ENCODE measurements at regions not wholly inside any gene's neighbourhood (a gene's known extent, or its start where the extent isn't known, plus 50 kb on each side); places are given as distances from the start of the nearest gene placed in this dataset.
A peak's percentile ranks its signal among the peaks of the same experiment; 100 is the strongest.

DNA sequence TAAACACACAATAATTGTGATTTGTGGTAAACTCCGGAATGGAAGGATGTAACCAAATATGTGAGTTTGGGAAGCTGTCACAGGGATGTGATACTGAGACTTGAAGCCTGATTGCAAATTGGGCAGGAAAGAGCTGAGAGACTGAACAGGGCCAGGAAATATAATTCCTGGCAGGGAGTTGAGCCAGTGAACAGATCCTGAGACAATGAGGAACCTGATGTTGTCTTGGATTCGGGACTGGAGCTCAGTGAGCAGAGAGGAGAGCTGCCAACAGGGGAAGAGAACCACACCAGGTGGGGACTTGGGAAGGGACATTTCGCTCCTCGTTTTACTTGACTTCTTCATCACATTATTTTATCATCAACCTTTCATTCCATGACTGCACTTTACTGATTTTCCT lies 386.0 kb downstream of the TLL1 start:
- no peak overlapping the region for H3K27ac ChIP-seq
- no peaks in the 10 kb centered on the region for H3K36me3 ChIP-seq
- ATAC-seq (no peak), DNase-seq (no peak)
- H3K4me1 ChIP-seq, result no peaks in the 10 kb centered on the region
- intact Hi-C loops (cut with DNase I), result no loop called here
- H3K9me3 ChIP-seq, result no peaks in the 10 kb centered on the region
- H3K27me3 ChIP-seq, result no peaks in the 10 kb centered on the region
- TF ChIP-seq, protein P1, sequence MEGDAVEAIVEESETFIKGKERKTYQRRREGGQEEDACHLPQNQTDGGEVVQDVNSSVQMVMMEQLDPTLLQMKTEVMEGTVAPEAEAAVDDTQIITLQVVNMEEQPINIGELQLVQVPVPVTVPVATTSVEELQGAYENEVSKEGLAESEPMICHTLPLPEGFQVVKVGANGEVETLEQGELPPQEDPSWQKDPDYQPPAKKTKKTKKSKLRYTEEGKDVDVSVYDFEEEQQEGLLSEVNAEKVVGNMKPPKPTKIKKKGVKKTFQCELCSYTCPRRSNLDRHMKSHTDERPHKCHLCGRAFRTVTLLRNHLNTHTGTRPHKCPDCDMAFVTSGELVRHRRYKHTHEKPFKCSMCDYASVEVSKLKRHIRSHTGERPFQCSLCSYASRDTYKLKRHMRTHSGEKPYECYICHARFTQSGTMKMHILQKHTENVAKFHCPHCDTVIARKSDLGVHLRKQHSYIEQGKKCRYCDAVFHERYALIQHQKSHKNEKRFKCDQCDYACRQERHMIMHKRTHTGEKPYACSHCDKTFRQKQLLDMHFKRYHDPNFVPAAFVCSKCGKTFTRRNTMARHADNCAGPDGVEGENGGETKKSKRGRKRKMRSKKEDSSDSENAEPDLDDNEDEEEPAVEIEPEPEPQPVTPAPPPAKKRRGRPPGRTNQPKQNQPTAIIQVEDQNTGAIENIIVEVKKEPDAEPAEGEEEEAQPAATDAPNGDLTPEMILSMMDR (IDR thresholded peaks at IDR 0.05), result no peak
- H3K4me3 ChIP-seq, result no peak overlapping the region

DNA sequence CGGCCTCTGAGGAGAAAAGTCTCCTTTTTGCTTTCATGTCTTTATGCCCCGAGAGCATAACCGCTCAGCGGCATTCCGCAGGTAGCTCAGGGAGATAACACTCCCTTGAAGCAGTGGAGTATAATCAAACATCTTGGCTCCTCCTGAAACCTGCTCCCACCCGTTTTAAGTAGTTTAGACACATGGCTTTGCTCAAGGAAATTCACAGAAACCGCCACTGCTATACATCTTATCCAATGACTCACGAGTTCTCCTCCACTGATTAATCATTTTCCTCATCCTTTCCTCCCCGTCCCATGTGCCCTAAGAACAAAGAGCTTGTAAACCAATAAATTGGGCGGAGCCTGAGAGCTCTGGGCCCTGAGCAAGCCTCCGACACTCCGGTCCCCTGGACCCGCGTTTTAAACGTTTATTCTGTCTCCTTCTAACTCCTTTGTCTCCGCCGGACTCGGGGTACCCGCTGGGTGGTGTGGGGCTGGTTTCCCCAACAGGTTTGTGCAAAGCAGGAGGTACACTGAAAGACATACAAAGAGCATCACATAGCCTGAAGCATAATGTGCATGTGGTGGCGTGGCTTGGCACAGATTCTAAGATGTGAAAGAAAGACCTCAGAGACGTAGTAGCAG lies 401.2 kb downstream of the TLL1 start:
- H3K4me1 ChIP-seq, result no peaks in the 10 kb centered on the region
- no peak overlapping the region for H3K27ac ChIP-seq
- no peaks in the 10 kb centered on the region for H3K9me3 ChIP-seq
- DNase-seq, result peak in 1 of 4 donors; percentile 56
- no peak overlapping the region for H3K4me3 ChIP-seq
- TF ChIP-seq, protein P1 (IDR thresholded peaks at IDR 0.05), result no peak
- intact Hi-C loops (cut with DNase I), result no loop called here
- no peaks in the 10 kb centered on the region for H3K27me3 ChIP-seq
- H3K36me3 ChIP-seq, result no peaks in the 10 kb centered on the region
- no peak for ATAC-seq

DNA sequence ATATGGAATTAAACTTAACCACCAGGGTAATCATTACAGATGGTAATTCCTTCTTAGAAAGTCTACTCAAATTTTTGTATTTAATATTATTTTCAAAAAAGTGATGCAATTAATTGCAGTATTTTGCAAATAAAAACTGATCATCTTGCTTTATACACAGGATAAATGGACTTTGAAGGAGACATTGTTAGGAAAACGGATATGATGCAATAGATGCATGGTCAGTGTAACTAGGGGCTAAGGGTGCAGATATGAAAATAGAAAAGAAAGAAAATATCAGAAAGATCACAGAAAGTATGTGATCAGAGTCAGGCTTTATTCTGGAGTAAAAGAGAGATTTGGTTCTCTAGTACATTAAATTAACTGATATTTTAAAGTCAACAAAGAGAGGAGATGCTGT lies 401.7 kb downstream of the TLL1 start:
- no peaks in the 10 kb centered on the region for H3K27me3 ChIP-seq
- no peaks in the 10 kb centered on the region for H3K36me3 ChIP-seq
- DNase-seq (no peak), ATAC-seq (no peak)
- no peak overlapping the region for H3K4me3 ChIP-seq
- intact Hi-C loops (cut with DNase I), result no loop called here
- no peaks in the 10 kb centered on the region for H3K4me1 ChIP-seq
- no peak overlapping the region for H3K27ac ChIP-seq
- H3K9me3 ChIP-seq, result no peaks in the 10 kb centered on the region
- TF ChIP-seq, protein P1 (IDR thresholded peaks at IDR 0.05), result no peak

DNA sequence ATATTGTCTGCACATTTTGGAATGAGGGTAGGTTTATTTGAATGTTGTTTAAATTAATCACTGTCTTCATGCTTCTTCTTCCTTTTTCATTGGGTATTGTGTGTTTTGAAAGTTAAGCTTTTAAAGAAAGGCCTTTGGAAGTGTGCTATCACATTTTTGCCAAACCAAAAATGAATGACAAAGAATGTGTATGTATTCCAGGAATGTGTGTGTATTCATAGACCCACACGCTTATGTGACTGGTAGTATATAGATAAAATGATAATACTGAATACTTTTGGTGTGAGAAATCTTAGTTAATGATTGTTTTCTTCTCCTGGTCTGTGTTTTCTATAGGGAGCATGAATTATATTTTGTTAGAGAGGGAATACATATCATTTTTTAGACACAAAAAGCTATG lies 404.4 kb downstream of the TLL1 start:
- Histone ChIP-seq H3K36me3 (no peaks in the 10 kb centered on the region), H3K4me1 (no peaks in the 10 kb centered on the region), H3K27ac (no peak overlapping the region), H3K9me3 (no peaks in the 10 kb centered on the region), H3K27me3 (no peaks in the 10 kb centered on the region), H3K4me3 (no peak overlapping the region)
- TF ChIP-seq, protein P1 (IDR thresholded peaks at IDR 0.05), result no peak
- ATAC-seq (no peak), DNase-seq (no peak)
- intact Hi-C loops (cut with DNase I), result no loop called here

DNA sequence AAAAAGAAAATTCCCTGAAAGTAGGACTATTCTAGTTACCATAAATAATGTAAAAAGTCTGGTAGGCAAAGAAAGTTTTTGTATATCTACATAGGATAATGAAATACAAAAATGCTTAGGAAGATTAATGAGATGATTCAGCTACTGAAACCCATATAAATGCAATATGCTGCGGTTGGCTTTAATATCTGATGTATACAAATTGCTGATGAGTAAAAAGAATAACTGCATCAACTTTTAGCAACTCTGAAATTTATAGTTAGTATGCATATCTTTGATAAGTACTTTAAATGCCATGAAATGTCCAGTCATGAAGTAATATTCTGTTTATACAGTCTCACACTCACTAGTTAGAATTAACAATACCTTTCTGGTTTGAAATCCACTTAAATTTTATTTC lies 404.8 kb downstream of the TLL1 start:
- intact Hi-C loops (cut with DNase I), result no loop called here
- Histone ChIP-seq H3K27me3 (no peaks in the 10 kb centered on the region), H3K4me3 (no peak overlapping the region), H3K36me3 (no peaks in the 10 kb centered on the region), H3K9me3 (no peaks in the 10 kb centered on the region), H3K4me1 (no peaks in the 10 kb centered on the region), H3K27ac (no peak overlapping the region)
- DNase-seq (no peak), ATAC-seq (no peak)
- TF ChIP-seq, protein P1 (IDR thresholded peaks at IDR 0.05), result no peak

Measured in left lung (tissue), 4 donors.